HG02840 (cell line): ENCODE measurements at regions not wholly inside any gene's neighbourhood (a gene's known extent, or its start where the extent isn't known, plus 50 kb on each side); places are given as distances from the start of the nearest gene placed in this dataset.

ENCODE experiments used
- ATAC-seq: cut with Tn5 transposase; IDR thresholded peaks from one replicate; pipeline ENCODE4 v1.9.1; 2021; ENCODE audit warnings: mild to moderate bottlenecking, moderate library complexity, moderate number of reproducible peaks; ENCODE audit not compliant: unreplicated experiment, low FRiP score

DNA sequence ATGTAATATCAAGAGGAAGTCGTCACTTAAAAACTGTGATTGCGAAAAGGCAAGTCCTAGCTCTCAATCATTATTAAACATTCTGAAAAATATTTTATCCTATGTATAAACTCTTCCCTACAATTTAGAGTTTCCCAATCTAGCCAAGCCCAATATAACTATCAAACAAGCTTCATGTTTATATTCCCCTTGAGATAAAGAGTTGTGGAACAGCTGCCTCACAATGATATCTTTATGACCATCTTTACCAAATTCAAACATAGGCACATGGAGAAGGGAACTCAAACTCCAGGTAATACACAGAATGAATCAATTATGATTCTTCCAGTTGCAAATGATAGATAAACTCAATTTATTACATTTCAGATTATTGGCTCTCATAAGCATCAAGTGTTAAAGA, 1468.7 kb downstream of the EFNA5 start:
- no peak for ATAC-seq

GRCh38 chr5:106200971-106201370, 1469.8 kb downstream of the EFNA5 start:
- ATAC-seq, result no peak

DNA sequence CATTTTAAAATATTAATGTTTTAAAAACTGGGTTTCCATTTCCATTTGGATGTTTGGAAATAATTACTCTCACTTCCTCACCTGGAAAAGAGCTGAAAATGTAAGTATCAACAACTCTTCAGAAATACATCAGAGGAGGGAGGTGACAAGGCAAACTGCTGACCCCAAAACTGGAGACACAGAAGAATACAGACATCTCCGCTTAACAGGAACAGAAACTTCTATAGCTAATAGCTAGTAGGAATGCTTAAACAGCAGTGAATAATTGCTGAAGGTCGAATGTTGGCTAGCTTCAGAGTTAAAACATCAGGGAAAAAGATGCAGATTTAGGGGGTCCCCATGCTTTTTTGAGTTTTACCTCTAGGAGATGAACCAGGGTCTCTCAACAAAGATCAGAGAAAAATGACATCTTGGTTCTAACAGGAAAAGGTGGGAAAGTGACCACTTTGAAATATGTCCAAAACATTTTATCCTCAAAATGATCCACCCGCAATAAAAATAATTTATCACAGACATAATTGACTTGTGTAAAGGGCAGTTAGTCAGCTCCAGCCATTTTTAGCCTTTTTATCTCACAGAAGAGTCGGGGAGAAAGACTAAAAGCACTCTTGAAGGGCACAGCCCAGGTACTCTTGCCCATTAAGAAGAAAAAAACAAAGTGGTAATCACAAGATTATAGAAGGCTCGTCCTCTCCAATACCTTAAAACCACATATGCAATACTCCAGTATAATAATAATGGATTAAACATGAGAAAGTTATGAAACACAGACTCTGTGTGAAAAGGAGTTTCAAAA, 1474.9 kb downstream of the EFNA5 start:
- no peak for ATAC-seq

- ATAC-seq, result no peak
Observed at GRCh38 chr5:106189121-106189809, 1481.5 kb downstream of the EFNA5 start.

DNA sequence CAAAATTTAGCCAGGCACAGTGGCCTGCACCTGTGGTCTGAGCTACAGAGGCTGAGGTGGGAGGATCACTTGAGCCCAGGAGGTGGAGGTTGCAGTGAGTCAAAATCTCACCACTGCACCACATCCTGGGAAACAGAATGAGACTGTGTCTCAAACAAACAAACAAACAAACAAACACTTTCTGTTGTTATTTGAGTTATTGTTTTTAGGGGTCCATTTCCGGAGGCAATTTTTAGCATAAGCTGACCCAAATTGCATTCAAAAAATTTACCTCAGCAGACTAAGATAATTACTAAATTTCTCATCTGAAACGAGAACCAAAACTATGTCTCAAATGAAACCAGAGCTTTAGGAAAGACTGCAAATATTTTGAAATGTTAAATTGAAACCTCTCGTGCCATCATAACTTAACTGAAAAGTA, 1485.1 kb downstream of the EFNA5 start:
- no peak for ATAC-seq

DNA sequence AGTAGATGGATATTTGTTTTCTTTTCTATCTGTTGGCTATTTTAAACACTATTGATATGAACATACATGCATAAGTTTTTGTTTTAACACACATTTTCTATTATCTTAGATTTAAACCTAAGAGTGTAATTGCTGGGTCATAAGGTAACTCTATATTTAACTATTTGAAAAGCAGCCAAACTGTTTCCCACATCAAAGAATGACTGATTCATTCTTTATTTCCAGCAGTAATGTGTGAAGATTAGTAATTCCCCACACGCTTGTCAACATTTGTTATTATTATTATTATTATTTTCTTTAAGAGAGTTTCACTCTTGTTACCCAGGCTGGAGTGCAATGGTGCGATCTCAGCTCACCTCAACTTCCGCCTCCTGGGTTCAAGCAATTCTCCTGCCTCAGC, 1495.8 kb downstream of the EFNA5 start:
- no peak for ATAC-seq

DNA sequence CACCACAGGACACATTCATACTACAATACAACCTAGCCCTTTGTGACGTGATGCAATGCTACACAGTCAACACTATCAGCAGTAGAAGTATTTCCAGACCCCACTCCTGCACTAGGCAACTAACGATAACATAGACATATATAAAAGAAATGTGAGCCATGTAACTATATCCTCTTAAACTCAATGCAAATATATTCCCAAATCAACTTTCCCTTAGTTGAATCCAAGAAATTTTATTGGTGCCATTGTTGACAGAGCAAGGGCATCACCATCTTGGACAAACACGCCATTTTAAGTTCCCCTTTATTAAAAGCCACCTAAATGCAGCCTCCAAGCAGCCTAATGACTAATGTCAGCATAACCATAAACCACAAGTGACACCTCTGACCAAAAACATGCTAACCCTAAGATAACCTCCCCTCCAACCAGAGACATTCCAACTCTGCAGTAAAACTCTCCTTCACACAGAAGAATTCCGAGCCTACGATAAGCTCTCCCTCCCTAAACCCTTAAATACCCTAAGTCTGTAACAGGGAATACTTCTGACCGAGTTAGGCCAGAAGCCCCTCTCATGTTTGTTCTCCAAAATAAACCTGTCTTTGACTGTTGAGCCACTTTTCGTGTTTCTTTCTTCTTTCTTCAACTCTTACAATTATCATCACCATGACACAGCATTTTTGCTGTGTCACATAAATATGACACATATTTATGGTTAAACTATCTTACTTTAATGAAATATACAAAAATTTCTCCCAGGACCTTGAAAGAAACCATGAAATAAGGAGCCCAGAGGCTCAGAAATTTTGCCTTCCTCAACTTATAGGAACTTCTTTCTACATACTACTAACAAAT, 1497.8 kb downstream of the EFNA5 start:
- ATAC-seq, result no peak

GRCh38 chr5:106171708-106172107, 1499.0 kb downstream of the EFNA5 start:
- ATAC-seq, result no peak

GRCh38 chr5:106171132-106171531, 1499.6 kb downstream of the EFNA5 start:
- ATAC-seq, result no peak

GRCh38 chr5:106167766-106168165, 1503.0 kb downstream of the EFNA5 start:
- no peak for ATAC-seq

- ATAC-seq, result no peak
Observed at GRCh38 chr5:106163233-106163632, 1507.5 kb downstream of the EFNA5 start.

GRCh38 chr5:106159616-106160015, 1511.1 kb downstream of the EFNA5 start:
- no peak for ATAC-seq

DNA sequence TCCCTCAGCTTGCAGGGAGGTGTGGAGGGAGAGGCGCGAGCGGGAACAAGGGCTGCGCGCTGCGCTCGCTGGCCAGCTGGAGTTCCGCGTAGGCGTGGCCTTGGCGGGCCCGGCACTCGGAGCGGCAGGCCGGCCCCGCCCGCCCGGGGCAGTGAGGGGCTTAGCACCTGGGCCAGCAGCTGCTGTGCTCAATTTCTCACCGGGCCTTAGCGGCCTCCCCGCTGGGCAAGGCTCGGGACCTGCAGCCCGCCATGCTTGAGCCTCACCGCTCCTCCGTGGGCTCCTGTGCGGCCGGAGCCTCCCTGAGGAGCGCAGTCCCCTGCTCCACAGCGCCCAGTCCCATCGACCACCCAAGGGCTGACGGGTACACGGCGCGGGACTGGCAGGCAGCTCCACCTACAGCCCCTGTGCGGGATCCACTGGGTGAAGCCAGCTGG, 1516.4 kb downstream of the EFNA5 start:
- ATAC-seq, result no peak

GRCh38 chr5:106152569-106152968, 1518.2 kb downstream of the EFNA5 start:
- ATAC-seq, result no peak

GRCh38 chr5:106142116-106142515, 1528.6 kb downstream of the EFNA5 start:
- no peak for ATAC-seq

GRCh38 chr5:106140101-106140500, 1530.6 kb downstream of the EFNA5 start:
- no peak for ATAC-seq

DNA sequence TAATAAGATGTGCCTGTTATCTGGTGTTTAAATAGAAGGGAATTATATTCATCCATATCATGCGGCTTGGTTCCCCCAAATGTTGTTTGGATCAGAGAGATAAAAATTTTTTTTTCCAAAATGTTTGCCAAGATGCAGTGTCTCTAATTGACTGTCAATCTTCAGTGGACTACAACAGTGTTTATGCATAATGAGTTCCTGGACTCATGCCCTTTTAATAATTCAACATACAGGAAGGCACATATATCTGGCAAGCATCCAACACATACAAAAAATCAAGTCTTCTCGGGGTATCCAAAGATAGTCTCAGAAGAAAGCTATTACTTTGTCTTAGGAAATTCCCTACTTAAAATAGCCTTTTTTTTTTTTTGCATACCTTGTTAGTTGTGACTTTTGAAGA, 1534.7 kb downstream of the EFNA5 start:
- ATAC-seq, result no peak

GRCh38 chr5:106135473-106135872, 1535.3 kb downstream of the EFNA5 start:
- no peak for ATAC-seq

- no peak for ATAC-seq
Observed at GRCh38 chr5:106134549-106134948, 1536.2 kb downstream of the EFNA5 start.

- peak; percentile 58 for ATAC-seq
Observed at GRCh38 chr5:106127985-106128384, 1542.8 kb downstream of the EFNA5 start.

- ATAC-seq, result no peak
Observed at GRCh38 chr5:106127341-106127781, 1543.4 kb downstream of the EFNA5 start.
